GM10266 (cell line): ENCODE measurements at regions not wholly inside any gene's neighbourhood (a gene's known extent, or its start where the extent isn't known, plus 50 kb on each side); places are given as distances from the start of the nearest gene placed in this dataset.

Source experiments
- DNase-seq: peaks from one replicate; pipeline ENCODE4 v3.0.0; 2012; ENCODE audit errors: extremely low spot score
- TF ChIP-seq, protein P1 (sequence below): IDR thresholded peaks from 2 replicates; pipeline ENCODE4 v1.5.1; 2012; ENCODE audit warnings: mild to moderate bottlenecking, low read depth; ENCODE audit not compliant: control insufficient read depth, insufficient read depth; ENCODE audit errors: missing control alignments

DNA sequence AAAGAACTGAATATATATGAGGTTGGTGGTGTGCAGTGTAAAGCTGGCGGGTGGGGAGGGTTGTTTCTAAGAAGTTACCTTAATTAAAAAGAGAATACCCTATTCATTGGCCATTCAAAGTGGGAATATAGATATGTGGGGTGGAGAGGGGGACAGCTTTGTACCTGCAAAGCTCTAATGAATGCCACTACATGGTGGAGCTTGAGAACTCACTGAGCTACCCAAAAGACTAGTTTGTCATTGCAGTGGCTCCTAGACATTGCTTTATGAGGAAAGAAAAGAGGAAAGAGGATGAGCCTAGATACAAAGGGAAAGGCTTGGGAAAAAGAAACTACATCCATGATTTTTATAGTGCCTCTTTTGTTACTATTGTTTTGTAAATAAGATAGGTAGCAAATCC lies 209.9 kb upstream of the SPRY1 start:
- TF ChIP-seq, protein P1, sequence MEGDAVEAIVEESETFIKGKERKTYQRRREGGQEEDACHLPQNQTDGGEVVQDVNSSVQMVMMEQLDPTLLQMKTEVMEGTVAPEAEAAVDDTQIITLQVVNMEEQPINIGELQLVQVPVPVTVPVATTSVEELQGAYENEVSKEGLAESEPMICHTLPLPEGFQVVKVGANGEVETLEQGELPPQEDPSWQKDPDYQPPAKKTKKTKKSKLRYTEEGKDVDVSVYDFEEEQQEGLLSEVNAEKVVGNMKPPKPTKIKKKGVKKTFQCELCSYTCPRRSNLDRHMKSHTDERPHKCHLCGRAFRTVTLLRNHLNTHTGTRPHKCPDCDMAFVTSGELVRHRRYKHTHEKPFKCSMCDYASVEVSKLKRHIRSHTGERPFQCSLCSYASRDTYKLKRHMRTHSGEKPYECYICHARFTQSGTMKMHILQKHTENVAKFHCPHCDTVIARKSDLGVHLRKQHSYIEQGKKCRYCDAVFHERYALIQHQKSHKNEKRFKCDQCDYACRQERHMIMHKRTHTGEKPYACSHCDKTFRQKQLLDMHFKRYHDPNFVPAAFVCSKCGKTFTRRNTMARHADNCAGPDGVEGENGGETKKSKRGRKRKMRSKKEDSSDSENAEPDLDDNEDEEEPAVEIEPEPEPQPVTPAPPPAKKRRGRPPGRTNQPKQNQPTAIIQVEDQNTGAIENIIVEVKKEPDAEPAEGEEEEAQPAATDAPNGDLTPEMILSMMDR = no peak
- DNase-seq = no peak

- DNase-seq = no peak
- TF ChIP-seq, protein P1 = no peak
These were observed 206.4 kb upstream of the SPRY1 start for GRCh38 chr4:123190176-123190575.

GRCh38 chr4:123191728-123192127 lies 204.9 kb upstream of the SPRY1 start:
- TF ChIP-seq, protein P1 = no peak
- no peak for DNase-seq

DNA sequence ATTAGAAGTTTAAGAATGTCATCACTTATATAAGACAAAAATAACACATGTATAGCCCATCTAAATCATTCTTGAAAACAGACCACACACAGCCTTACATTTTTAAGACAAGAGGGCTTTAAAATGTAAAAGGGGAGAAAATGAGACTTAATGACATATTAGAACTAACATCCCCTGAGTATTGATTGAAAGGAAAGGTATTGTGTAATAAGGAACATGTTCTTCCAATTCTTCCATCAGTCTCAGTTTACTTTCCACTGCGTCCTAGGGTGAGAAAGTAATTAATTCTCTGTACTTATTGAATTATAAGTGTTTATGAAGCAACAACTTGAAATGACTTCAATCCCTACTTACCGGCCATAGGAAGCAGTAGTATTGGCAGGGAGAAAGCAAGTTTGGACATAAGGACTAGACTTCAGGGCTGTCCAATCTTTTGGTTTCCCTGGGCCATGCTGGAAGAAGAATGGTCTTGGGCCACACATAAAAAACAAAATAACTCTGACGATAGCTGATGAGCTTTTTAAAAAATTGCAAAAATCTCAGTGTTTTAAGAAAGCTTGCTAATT lies 202.7 kb upstream of the SPRY1 start:
- TF ChIP-seq, protein P1 = no peak
- no peak for DNase-seq

- TF ChIP-seq, protein P1 = no peak
- DNase-seq = no peak
These were observed 197.9 kb upstream of the SPRY1 start for GRCh38 chr4:123198706-123199105.

DNA sequence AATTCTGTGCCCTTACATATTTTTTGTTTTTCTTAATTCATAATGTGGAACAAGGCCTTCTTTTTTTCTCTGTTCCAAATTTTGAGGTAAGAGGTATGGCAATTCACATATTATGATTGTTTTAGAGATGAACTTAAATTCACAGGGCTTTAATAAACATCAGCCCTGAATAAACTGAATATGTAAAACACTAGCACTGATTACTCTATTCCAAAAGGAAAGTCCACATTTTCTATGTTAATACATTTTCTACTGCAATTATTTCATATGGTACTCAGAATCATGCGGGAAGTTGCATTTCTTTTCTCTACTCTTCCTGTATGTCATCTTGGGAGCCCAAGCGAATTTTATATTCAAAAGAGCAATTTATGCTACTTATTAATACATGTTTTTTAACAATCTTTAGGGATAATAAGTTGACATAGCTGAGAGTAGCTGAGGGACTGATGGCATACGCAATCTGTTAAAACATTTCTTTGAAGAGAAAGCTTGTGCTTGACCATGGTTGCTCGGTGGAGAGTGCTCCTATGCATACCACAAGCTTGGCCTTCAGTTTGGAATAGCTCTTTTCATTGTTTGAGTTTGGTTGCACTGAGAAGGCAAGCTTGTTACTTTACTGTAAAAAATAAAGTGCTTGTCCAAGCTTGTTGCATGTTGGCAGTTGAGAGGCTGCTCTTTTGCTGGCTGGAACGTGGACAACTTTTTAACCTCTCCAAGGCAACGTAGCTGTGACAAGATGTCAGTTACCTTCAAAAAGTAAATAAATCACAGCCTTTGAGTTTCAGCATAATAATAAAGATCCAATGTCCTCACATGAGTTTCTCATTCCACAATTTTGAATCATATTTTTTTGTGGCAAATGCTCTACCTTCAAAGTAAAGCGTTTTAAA lies 196.3 kb upstream of the SPRY1 start:
- TF ChIP-seq, protein P1 = no peak

GRCh38 chr4:123204737-123205136 lies 191.9 kb upstream of the SPRY1 start:
- DNase-seq = no peak
- TF ChIP-seq, protein P1 = no peak

More for the DNA sequence above, 196.3 kb upstream of the SPRY1 start:
- DNase-seq = no peak
